ENCODE measurements at regions not wholly inside any gene's neighbourhood (a gene's known extent, or its start where the extent isn't known, plus 50 kb on each side); places are given as distances from the start of the nearest gene placed in this dataset.

DNA sequence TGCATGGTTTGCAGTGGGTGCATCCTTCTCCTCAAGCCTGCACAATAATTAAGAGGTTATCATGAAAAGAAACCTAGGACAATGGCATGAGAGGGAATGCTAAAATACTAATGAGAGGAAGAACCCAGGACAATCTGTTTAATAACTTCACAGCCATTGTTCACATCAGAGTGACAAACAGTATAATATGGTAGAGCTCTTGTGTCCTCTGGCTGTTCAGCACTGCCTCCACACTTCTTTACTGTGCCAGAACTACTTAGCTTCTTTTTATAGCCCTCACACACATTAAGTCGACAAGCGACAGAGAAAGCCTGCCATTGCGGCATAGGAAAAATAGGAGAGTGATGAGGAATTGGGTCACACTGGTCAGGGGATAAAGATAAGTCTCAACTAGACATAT is 65.0 kb upstream of the MEIS2 start:
- Histone ChIP-seq H3K36me3 (no peaks in the 10 kb centered on the region), H3K4me1 (ENCODE audit: control insufficient read depth in 1 of 2, low read depth in 2 of 2) (no peaks in the 10 kb centered on the region), H3K27ac (no peak overlapping the region), H3K4me3 (no peak overlapping the region), H3K9me3 (no peaks in the 10 kb centered on the region), H3K27me3 (replicated peaks; ENCODE audit: insufficient read depth) (no peaks in the 10 kb centered on the region)
- no peak for ATAC-seq (ENCODE audit: insufficient number of reproducible peaks, low FRiP score, low read depth)
- no peak for DNase-seq (ENCODE audit: low spot score)
- no peak for TF ChIP-seq CTCF (IDR thresholded peaks at IDR 0.05)

GRCh38 chr15:37166402-37166801 is 66.1 kb upstream of the MEIS2 start:
- no peak for DNase-seq (ENCODE audit: low spot score)

DNA sequence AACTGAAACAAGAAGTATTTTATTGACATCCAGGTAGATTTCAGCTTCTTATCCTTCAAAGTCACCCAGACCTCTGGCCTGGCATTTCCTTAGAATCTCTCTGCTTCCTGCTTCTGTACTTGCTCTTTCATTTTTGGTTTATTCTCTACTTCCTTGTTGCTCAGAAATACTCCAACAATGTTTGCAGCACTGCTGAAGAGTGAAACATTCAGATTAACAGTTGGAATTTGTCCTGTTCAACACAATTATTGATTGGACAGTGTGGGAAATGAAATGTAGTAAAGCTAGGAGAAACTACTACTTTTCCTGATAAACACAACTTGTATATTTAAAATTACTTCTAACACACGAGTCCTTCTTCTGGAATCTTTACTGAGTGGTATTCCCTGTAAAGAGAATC is 81.0 kb upstream of the MEIS2 start:
- Histone ChIP-seq H3K4me3 (no peak overlapping the region), H3K36me3 (no peaks in the 10 kb centered on the region), H3K9me3 (no peaks in the 10 kb centered on the region), H3K27ac (no peak overlapping the region), H3K4me1 (ENCODE audit: control insufficient read depth in 1 of 2, low read depth in 2 of 2) (no peaks in the 10 kb centered on the region), H3K27me3 (replicated peaks; ENCODE audit: insufficient read depth) (no peaks in the 10 kb centered on the region)
- ATAC-seq (ENCODE audit: insufficient number of reproducible peaks, low FRiP score, low read depth) (no peak), DNase-seq (ENCODE audit: low spot score) (no peak)
- TF ChIP-seq CTCF (IDR thresholded peaks at IDR 0.05), result no peak

More at GRCh38 chr15:37166402-37166801, 66.1 kb upstream of the MEIS2 start:
- no peak for ATAC-seq (ENCODE audit: insufficient number of reproducible peaks, low FRiP score, low read depth)
- Histone ChIP-seq H3K4me3 (no peak overlapping the region), H3K36me3 (no peaks in the 10 kb centered on the region), H3K27me3 (replicated peaks; ENCODE audit: insufficient read depth) (no peaks in the 10 kb centered on the region), H3K27ac (no peak overlapping the region), H3K4me1 (ENCODE audit: control insufficient read depth in 1 of 2, low read depth in 2 of 2) (no peaks in the 10 kb centered on the region), H3K9me3 (no peaks in the 10 kb centered on the region)
- TF ChIP-seq CTCF (IDR thresholded peaks at IDR 0.05), result no peak

GRCh38 chr15:37199545-37199944 is 99.2 kb upstream of the MEIS2 start:
- Histone ChIP-seq H3K9me3 (no peaks in the 10 kb centered on the region), H3K27ac (no peak overlapping the region), H3K36me3 (no peaks in the 10 kb centered on the region), H3K4me1 (ENCODE audit: control insufficient read depth in 1 of 2, low read depth in 2 of 2) (no peaks in the 10 kb centered on the region), H3K4me3 (no peak overlapping the region), H3K27me3 (replicated peaks; ENCODE audit: insufficient read depth) (no peaks in the 10 kb centered on the region)
- no peak for ATAC-seq (ENCODE audit: insufficient number of reproducible peaks, low FRiP score, low read depth)
- DNase-seq (ENCODE audit: low spot score), result no peak
- no peak for TF ChIP-seq CTCF (IDR thresholded peaks at IDR 0.05)

DNA sequence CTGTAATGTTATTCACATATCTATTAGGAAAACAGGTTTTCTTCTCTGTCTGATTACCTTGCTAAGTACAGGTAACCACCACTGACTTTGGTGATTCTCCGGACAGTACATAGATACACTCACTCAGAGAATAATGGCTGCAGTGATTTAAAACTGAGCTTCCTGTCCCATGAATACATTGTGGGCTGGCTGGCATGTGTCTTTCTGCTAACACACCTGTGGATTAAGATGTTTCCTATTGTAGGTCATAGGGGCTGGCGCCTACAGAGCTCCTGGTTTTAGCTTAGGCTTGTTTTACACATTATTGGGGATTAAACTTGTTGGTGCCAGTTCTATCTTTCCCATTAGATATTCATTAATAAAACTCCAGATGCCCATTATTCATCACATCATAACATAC is 102.7 kb upstream of the MEIS2 start:
- Histone ChIP-seq H3K36me3 (no peaks in the 10 kb centered on the region), H3K4me3 (no peak overlapping the region), H3K27me3 (replicated peaks; ENCODE audit: insufficient read depth) (no peaks in the 10 kb centered on the region), H3K4me1 (ENCODE audit: control insufficient read depth in 1 of 2, low read depth in 2 of 2) (no peaks in the 10 kb centered on the region), H3K27ac (no peak overlapping the region), H3K9me3 (no peaks in the 10 kb centered on the region)
- DNase-seq (ENCODE audit: low spot score) (no peak), ATAC-seq (ENCODE audit: insufficient number of reproducible peaks, low FRiP score, low read depth) (no peak)
- no peak for TF ChIP-seq CTCF (IDR thresholded peaks at IDR 0.05)
